Hindlimb muscle (tissue), 1 donor: ENCODE measurements at regions not wholly inside any gene's neighbourhood (a gene's known extent, or its start where the extent isn't known, plus 50 kb on each side); places are given as distances from the start of the nearest gene placed in this dataset.

ENCODE experiments used
- DNase-seq: peaks from one replicate; pipeline ENCODE4 v3.0.0-alpha.2; 2013

- no peak for DNase-seq
Measured at GRCh38 chr5:110134963-110135935, 445.5 kb downstream of the MAN2A1 start.

- DNase-seq = no peak
Measured at GRCh38 chr5:110150199-110150598, 460.5 kb downstream of the MAN2A1 start.

- no peak for DNase-seq
Measured at GRCh38 chr5:110159202-110159601, 469.5 kb downstream of the MAN2A1 start.

- no peak for DNase-seq
Measured at GRCh38 chr5:110161162-110161561, 471.4 kb downstream of the MAN2A1 start.

- DNase-seq = no peak
Measured at GRCh38 chr5:110165366-110165765, 475.6 kb downstream of the MAN2A1 start.

GRCh38 chr5:110167384-110167783 is 477.7 kb downstream of the MAN2A1 start:
- no peak for DNase-seq

- no peak for DNase-seq
Measured at GRCh38 chr5:110169461-110169860, 479.7 kb downstream of the MAN2A1 start.

GRCh38 chr5:110177729-110178128 is 488.0 kb downstream of the MAN2A1 start:
- DNase-seq = peak; percentile 1

GRCh38 chr5:110179321-110179720 is 489.6 kb downstream of the MAN2A1 start:
- DNase-seq = no peak

- no peak for DNase-seq
Measured at GRCh38 chr5:110194191-110194590, 504.5 kb downstream of the MAN2A1 start.

- DNase-seq = no peak
Measured at GRCh38 chr5:110195288-110195687, 505.6 kb downstream of the MAN2A1 start.

GRCh38 chr5:110201791-110202190 is 512.1 kb downstream of the MAN2A1 start:
- no peak for DNase-seq

GRCh38 chr5:110203661-110204060 is 513.9 kb downstream of the MAN2A1 start:
- no peak for DNase-seq

- no peak for DNase-seq
Measured at GRCh38 chr5:110209401-110209800, 517.1 kb downstream of the TMEM232 start.

- no peak for DNase-seq
Measured at GRCh38 chr5:110218981-110219380, 507.5 kb downstream of the TMEM232 start.

- DNase-seq = no peak
Measured at GRCh38 chr5:110219769-110220168, 506.7 kb downstream of the TMEM232 start.

- no peak for DNase-seq
Measured at GRCh38 chr5:110221036-110221435, 505.4 kb downstream of the TMEM232 start.

- DNase-seq = no peak
Measured at GRCh38 chr5:110224050-110224449, 502.4 kb downstream of the TMEM232 start.

- no peak for DNase-seq
Measured at GRCh38 chr5:110225949-110226348, 500.5 kb downstream of the TMEM232 start.

- DNase-seq = no peak
Measured at GRCh38 chr5:110239786-110240185, 486.7 kb downstream of the TMEM232 start.

- DNase-seq = no peak
Measured at GRCh38 chr5:110242950-110243349, 483.5 kb downstream of the TMEM232 start.

GRCh38 chr5:110248921-110249320 is 477.6 kb downstream of the TMEM232 start:
- DNase-seq = no peak

GRCh38 chr5:110250355-110250754 is 476.1 kb downstream of the TMEM232 start:
- no peak for DNase-seq

GRCh38 chr5:110250755-110251154 is 475.7 kb downstream of the TMEM232 start:
- no peak for DNase-seq
